B cell (primary cell): ENCODE measurements at regions not wholly inside any gene's neighbourhood (a gene's known extent, or its start where the extent isn't known, plus 50 kb on each side); places are given as distances from the start of the nearest gene placed in this dataset.

Experiments used
- ATAC-seq: fragments of 200-7000 bp; cut with Tn5 transposase; one replicate; pipeline ENCODE4 v1.10.0; 2021; ENCODE audit warnings: low read depth, mild to moderate bottlenecking, moderate number of reproducible peaks, moderate library complexity
- CTCF ChIA-PET: fragments of 350-600 bp; sonication (Branson Sonifier 250); formaldehyde crosslinking; loops from one replicate; lab custom pipeline; 2021; ENCODE audit warnings: antibody characterized with exemption, inconsistent platforms; lab: Charles Lee
- POLR2A ChIA-PET: fragments of 350-600 bp; sonication (Branson Sonifier 250); formaldehyde crosslinking; loops from one replicate; lab custom pipeline; 2021; ENCODE audit warnings: antibody characterized with exemption; lab: Charles Lee
- DNase-seq: peaks from one replicate; pipeline ENCODE4 v3.0.0; 2013
- H2AFZ ChIP-seq: 2 replicates; pipeline ENCODE4 v1.6.1; 2012; ENCODE audit warnings: mild to moderate bottlenecking, low read depth, low read length; ENCODE audit not compliant: insufficient read depth, poor library complexity, severe bottlenecking
- H3K27ac ChIP-seq, 2 donors: 1 replicate in 1 of 2; 2 replicates in 1 of 2; pipeline ENCODE4 v1.5.1; 2012 to 2013; ENCODE audit warnings: low read length in 2 of 2, mild to moderate bottlenecking in 2 of 2, moderate library complexity in 1 of 2
- H3K27me3 ChIP-seq, 4 experiments: fragments of 200-600 bp in 1 of 4; sonication (generic) in 1 of 4; replicated peaks in 1 of 4; 1 replicate in 2 of 4; 2 replicates in 2 of 4; pipeline versions ENCODE4 v1.6.1 to v1.7.0; 2013 to 2016; ENCODE audit warnings: low read length in 3 of 4, mild to moderate bottlenecking in 2 of 4, mixed read lengths in 1 of 4, moderate library complexity in 1 of 4; ENCODE audit not compliant: insufficient read depth in 4 of 4, control insufficient read depth in 3 of 4; ENCODE audit errors: control extremely low read depth in 1 of 4
- H3K36me3 ChIP-seq, 2 experiments: replicated peaks in 1 of 2; 1 replicate in 1 of 2; 2 replicates in 1 of 2; pipeline versions ENCODE4 v1.6.1 to v1.7.1; 2013; ENCODE audit warnings: low read length in 1 of 2; ENCODE audit not compliant: insufficient read depth in 2 of 2, control insufficient read depth in 1 of 2; ENCODE audit errors: control extremely low read depth in 1 of 2, extremely low read depth in 1 of 2
- H3K4me1 ChIP-seq, 2 donors: fragments of 200-600 bp in 1 of 2; sonication (generic) in 1 of 2; 1 replicate in 1 of 2; 2 replicates in 1 of 2; pipeline versions ENCODE4 v1.5.1 to v1.6.1; 2013 to 2017; ENCODE audit warnings: low read length in 2 of 2; ENCODE audit not compliant: control insufficient read depth in 2 of 2, insufficient read depth in 2 of 2
- H3K4me2 ChIP-seq: replicated peaks from 2 replicates; pipeline ENCODE3; 2012; ENCODE audit warnings: mild to moderate bottlenecking, low read depth, low read length; ENCODE audit not compliant: poor library complexity, severe bottlenecking
- H3K4me3 ChIP-seq, 5 experiments: fragments of 200-600 bp in 1 of 5; sonication (generic) in 1 of 5; 1 replicate in 3 of 5; 2 replicates in 2 of 5; pipeline versions ENCODE4 v1.5.1 to v1.7.0; 2011 to 2016; ENCODE audit warnings: low read length in 4 of 5, mild to moderate bottlenecking in 4 of 5, low read depth in 2 of 5, control low read depth in 1 of 5, moderate library complexity in 1 of 5; ENCODE audit not compliant: insufficient read depth in 1 of 5; ENCODE audit errors: control extremely low read depth in 1 of 5, extremely low read depth in 1 of 5
- H3K79me2 ChIP-seq: fragments of 200-600 bp; sonication (generic); one replicate; pipeline ENCODE4 v1.6.0; 2016; ENCODE audit warnings: low read length; ENCODE audit not compliant: control insufficient read depth, insufficient read depth
- H3K9ac ChIP-seq: fragments of 200-600 bp; sonication (generic); 2 replicates; pipeline ENCODE4 v1.6.1; 2017; ENCODE audit warnings: mild to moderate bottlenecking, low read length, moderate library complexity
- H3K9me3 ChIP-seq, 3 donors: one replicate each; pipeline versions ENCODE4 v1.6.1 to v1.7.1; 2013; ENCODE audit warnings: low read length in 2 of 3; ENCODE audit not compliant: control insufficient read depth in 2 of 3, insufficient read depth in 1 of 3; ENCODE audit errors: control extremely low read depth in 1 of 3
- H4K20me1 ChIP-seq: 2 replicates; pipeline ENCODE4 v1.6.0; 2012; ENCODE audit warnings: mild to moderate bottlenecking, low read length; ENCODE audit not compliant: insufficient read depth, control insufficient read depth, poor library complexity, severe bottlenecking
- H3K27ac Mint-ChIP-seq: one replicate; pipeline ENCODE4 v1.8.0; 2021; ENCODE audit warnings: mixed read lengths
- H3K27me3 Mint-ChIP-seq: one replicate; pipeline ENCODE4 v1.8.0; 2021; ENCODE audit warnings: mixed read lengths
- H3K4me1 Mint-ChIP-seq: one replicate; pipeline ENCODE4 v1.8.0; 2021; ENCODE audit warnings: mixed read lengths
- H3K4me3 Mint-ChIP-seq: one replicate; pipeline ENCODE4 v1.8.0; 2021; ENCODE audit warnings: mixed read lengths
- H3K9me3 Mint-ChIP-seq: one replicate; pipeline ENCODE4 v1.8.0; 2022; ENCODE audit warnings: mixed read lengths; ENCODE audit not compliant: insufficient read depth
- CTCF ChIP-seq: fragments of 200-600 bp; IDR thresholded peaks from one replicate; pipeline ENCODE4 v1.8.0; 2022; ENCODE audit warnings: antibody characterized with exemption, mild to moderate bottlenecking
- EZH2 ChIP-seq: IDR thresholded peaks from 2 replicates; pipeline ENCODE4 v1.6.1; 2012; ENCODE audit warnings: borderline replicate concordance, low read depth, mild to moderate bottlenecking, moderate library complexity, low read length; ENCODE audit not compliant: insufficient read depth, poor library complexity, severe bottlenecking
- WGBS: methylation state at CpG from one replicate; pipeline ENCODE4 v1.1.5; 2013; ENCODE audit warnings: missing lambda C conversion rate; ENCODE audit not compliant: insufficient coverage; 5-methylcytosine and 5-hydroxymethylcytosine counted together
- intact Hi-C: fragments of 100-400 bp; cut with micrococcal nuclease; formaldehyde crosslinking; loops from one replicate; pipeline ENCODE4 v1.10.0; 2022

DNA sequence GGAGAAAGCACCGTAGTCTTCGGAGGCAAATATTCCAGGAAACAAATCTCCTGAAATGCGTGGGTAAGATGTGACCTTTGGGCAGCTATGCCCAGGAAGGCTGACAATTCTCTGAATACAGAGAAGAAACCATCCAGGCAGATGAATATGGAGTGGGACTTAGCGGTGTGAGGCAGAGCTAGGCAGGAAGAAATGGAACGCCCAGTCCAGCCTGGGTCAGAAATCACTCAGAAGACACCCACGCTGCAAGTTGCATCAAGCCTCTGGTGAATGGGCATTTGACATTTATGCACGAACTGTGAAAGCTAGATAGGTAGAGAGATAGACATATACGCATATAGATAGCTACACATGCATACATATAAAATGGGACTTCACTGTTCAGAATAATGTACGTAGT lies 498.5 kb downstream of the QKI start:
- H2AFZ ChIP-seq = no peak overlapping the region
- no peak overlapping the region for H3K27ac Mint-ChIP-seq
- H3K36me3 ChIP-seq = no peaks in the 10 kb centered on the region
- H3K79me2 ChIP-seq = no peaks in the 10 kb centered on the region
- H4K20me1 ChIP-seq = no peaks in the 10 kb centered on the region
- H3K4me1 Mint-ChIP-seq = no peaks in the 10 kb centered on the region
- H3K9ac ChIP-seq = no peak overlapping the region
- H3K9me3 ChIP-seq = no peaks in the 10 kb centered on the region
- no peaks in the 10 kb centered on the region for H3K9me3 Mint-ChIP-seq
- no peak overlapping the region for H3K4me2 ChIP-seq
- no peak overlapping the region for H3K4me3 Mint-ChIP-seq
- intact Hi-C loops = no loop called here
- ChIA-PET CTCF (no interaction called here), POLR2A (no interaction called here)
- DNase-seq (no peak), ATAC-seq (no peak)
- WGBS = 98% methylated on average over 4 of the region's 9 CpGs
- H3K27ac ChIP-seq = no peak overlapping the region
- peaks cover 17% of the 10 kb centered on the region for H3K27me3 Mint-ChIP-seq
- H3K4me1 ChIP-seq = no peaks in the 10 kb centered on the region
- TF ChIP-seq CTCF = no peak
- no peak for TF ChIP-seq EZH2
- H3K27me3 ChIP-seq = peaks cover 0 to 3% (median under 1%) of the 10 kb centered on the region in 4 experiments
- H3K4me3 ChIP-seq = no peak overlapping the region

GRCh38 chr6:163906006-163906710 lies 491.6 kb downstream of the QKI start:
- intact Hi-C loops = no loop called here
- H3K27ac ChIP-seq = no peak overlapping the region
- H3K27me3 ChIP-seq = peaks cover 0 to 3% (median 0%) of the 10 kb centered on the region in 4 experiments
- no peaks in the 10 kb centered on the region for H3K4me1 ChIP-seq
- H3K9me3 ChIP-seq = no peaks in the 10 kb centered on the region
- Mint-ChIP-seq H3K27me3 (peaks cover 16% of the 10 kb centered on the region), H3K4me3 (no peak overlapping the region), H3K27ac (no peak overlapping the region), H3K4me1 (no peaks in the 10 kb centered on the region), H3K9me3 (no peaks in the 10 kb centered on the region)
- no peak for DNase-seq
- no peak overlapping the region for H3K4me2 ChIP-seq
- H3K36me3 ChIP-seq = no peaks in the 10 kb centered on the region
- H2AFZ ChIP-seq = no peak overlapping the region
- ChIA-PET CTCF (no interaction called here), POLR2A (no interaction called here)
- ATAC-seq = no peak
- no peaks in the 10 kb centered on the region for H3K79me2 ChIP-seq
- H4K20me1 ChIP-seq = no peaks in the 10 kb centered on the region
- no peak for TF ChIP-seq CTCF
- no peak for TF ChIP-seq EZH2
- 100% methylated on average over 2 of the region's 8 CpGs for WGBS
- no peak overlapping the region for H3K4me3 ChIP-seq
- no peak overlapping the region for H3K9ac ChIP-seq
